OCI-LY1 (cell line): ENCODE measurements at regions not wholly inside any gene's neighbourhood (a gene's known extent, or its start where the extent isn't known, plus 50 kb on each side); places are given as distances from the start of the nearest gene placed in this dataset.

Experiments used
- H2AFZ ChIP-seq: fragments of 200-600 bp; sonication (generic), shearing (Covaris generic); 2 replicates; pipeline ENCODE4 v1.6.0; 2014; ENCODE audit warnings: antibody characterized with exemption, mild to moderate bottlenecking, low read length
- H3F3A ChIP-seq: fragments of 200-600 bp; sonication (generic), shearing (Covaris generic); 2 replicates; pipeline ENCODE4 v1.6.0; 2014; ENCODE audit warnings: mild to moderate bottlenecking, antibody characterized with exemption, low read length, moderate library complexity; ENCODE audit not compliant: insufficient read depth
- H3K27ac ChIP-seq: fragments of 200-600 bp; sonication (generic); 2 replicates; pipeline ENCODE4 v1.5.1; 2014; ENCODE audit warnings: low read length, mixed run types, mild to moderate bottlenecking, low read depth; ENCODE audit not compliant: poor library complexity, severe bottlenecking
- H3K27me3 ChIP-seq: fragments of 200-600 bp; sonication (generic); 2 replicates; pipeline ENCODE4 v1.6.0; 2014; ENCODE audit warnings: antibody characterized with exemption, mild to moderate bottlenecking, low read length, moderate library complexity; ENCODE audit not compliant: insufficient read depth
- H3K36me3 ChIP-seq: fragments of 200-600 bp; sonication (generic); 2 replicates; pipeline ENCODE4 v1.6.1; 2014; ENCODE audit warnings: mild to moderate bottlenecking, antibody characterized with exemption, low read length, moderate library complexity, mixed read lengths; ENCODE audit not compliant: insufficient read depth
- H3K4me1 ChIP-seq: fragments of 200-600 bp; sonication (generic); 2 replicates; pipeline ENCODE4 v1.5.1; 2014; ENCODE audit warnings: mild to moderate bottlenecking, low read length, moderate library complexity; ENCODE audit not compliant: insufficient read depth, severe bottlenecking
- H3K4me2 ChIP-seq: fragments of 200-600 bp; sonication (generic), shearing (Covaris generic); 2 replicates; pipeline ENCODE4 v1.6.1; 2014; ENCODE audit warnings: low read length
- H3K4me3 ChIP-seq: fragments of 200-600 bp; sonication (generic); 2 replicates; pipeline ENCODE4 v1.5.1; 2014; ENCODE audit warnings: low read length, low read depth, mild to moderate bottlenecking, mixed read lengths; ENCODE audit not compliant: poor library complexity, severe bottlenecking
- H3K79me2 ChIP-seq: fragments of 200-600 bp; shearing (Covaris generic); 2 replicates; pipeline ENCODE4 v1.6.1; 2016; ENCODE audit warnings: mixed run types, low read length, mixed read lengths; ENCODE audit not compliant: insufficient read depth
- H3K9ac ChIP-seq: fragments of 200-600 bp; sonication (generic), shearing (Covaris generic); 2 replicates; pipeline ENCODE4 v1.6.1; 2014; ENCODE audit warnings: mild to moderate bottlenecking, low read length, mixed read lengths
- H3K9me2 ChIP-seq: fragments of 200-600 bp; sonication (generic), shearing (Covaris generic); 2 replicates; pipeline ENCODE4 v1.6.1; 2014; ENCODE audit warnings: low read depth, mild to moderate bottlenecking, low read length, mixed read lengths
- H3K9me3 ChIP-seq: fragments of 200-600 bp; shearing (Covaris generic); 2 replicates; pipeline ENCODE4 v1.6.1; 2014; ENCODE audit warnings: low read length, mixed read lengths
- H4K20me1 ChIP-seq: fragments of 200-600 bp; sonication (generic), shearing (Covaris generic); 2 replicates; pipeline ENCODE4 v1.6.0; 2016; ENCODE audit warnings: mild to moderate bottlenecking, low read length; ENCODE audit not compliant: insufficient read depth
- CTCF ChIP-seq: fragments of 200-600 bp; sonication (generic), shearing (Covaris generic); IDR thresholded peaks from 2 replicates; pipeline ENCODE4 v1.5.1; 2017; ENCODE audit warnings: mild to moderate bottlenecking, antibody characterized with exemption, low read length, moderate library complexity, mixed read lengths
- EZH2 ChIP-seq: fragments of 200-600 bp; sonication (generic), shearing (Covaris generic); IDR thresholded peaks from 2 replicates; pipeline ENCODE4 v1.8.0; 2017; ENCODE audit warnings: borderline replicate concordance, mixed run types, mild to moderate bottlenecking, antibody characterized with exemption, low read length, moderate library complexity, mixed read lengths

GRCh38 chr14:62432955-62433354 lies 612.3 kb downstream of the KCNH5 start:
- TF ChIP-seq CTCF: no peak
- no peak for TF ChIP-seq EZH2
- H3K4me2 ChIP-seq: no peak overlapping the region
- no peak overlapping the region for H2AFZ ChIP-seq
- peaks cover 3% of the 10 kb centered on the region; the same call in 1 of the 2 replicates for H3K9me3 ChIP-seq
- H3K79me2 ChIP-seq: no peaks in the 10 kb centered on the region
- H3K27ac ChIP-seq: no peak overlapping the region
- H3K9ac ChIP-seq: no peak overlapping the region
- no peaks in the 10 kb centered on the region for H4K20me1 ChIP-seq
- no peaks in the 10 kb centered on the region for H3F3A ChIP-seq
- H3K4me1 ChIP-seq: no peaks in the 10 kb centered on the region
- H3K9me2 ChIP-seq: no peaks in the 10 kb centered on the region
- no peaks in the 10 kb centered on the region for H3K27me3 ChIP-seq
- no peaks in the 10 kb centered on the region for H3K36me3 ChIP-seq
- H3K4me3 ChIP-seq: no peak overlapping the region

GRCh38 chr14:62436261-62436660 lies 609.0 kb downstream of the KCNH5 start:
- no peak overlapping the region for H3K27ac ChIP-seq
- TF ChIP-seq CTCF (no peak), EZH2 (no peak)
- H3K9ac ChIP-seq: no peak overlapping the region
- peaks cover 3% of the 10 kb centered on the region; the same call in 1 of the 2 replicates for H3K9me3 ChIP-seq
- no peaks in the 10 kb centered on the region for H3K4me1 ChIP-seq
- H2AFZ ChIP-seq: no peak overlapping the region
- no peaks in the 10 kb centered on the region for H3K36me3 ChIP-seq
- H4K20me1 ChIP-seq: no peaks in the 10 kb centered on the region
- H3K4me2 ChIP-seq: no peak overlapping the region
- H3K4me3 ChIP-seq: no peak overlapping the region
- no peaks in the 10 kb centered on the region for H3F3A ChIP-seq
- H3K79me2 ChIP-seq: no peaks in the 10 kb centered on the region
- no peaks in the 10 kb centered on the region for H3K9me2 ChIP-seq
- H3K27me3 ChIP-seq: no peaks in the 10 kb centered on the region

GRCh38 chr14:62439210-62439609 lies 606.0 kb downstream of the KCNH5 start:
- Histone ChIP-seq H3K9me2 (no peaks in the 10 kb centered on the region), H3K4me3 (no peak overlapping the region), H3K27ac (no peak overlapping the region), H4K20me1 (no peaks in the 10 kb centered on the region), H3K9me3 (no peaks in the 10 kb centered on the region), H3F3A (no peaks in the 10 kb centered on the region), H2AFZ (no peak overlapping the region), H3K79me2 (no peaks in the 10 kb centered on the region), H3K9ac (no peak overlapping the region), H3K36me3 (no peaks in the 10 kb centered on the region), H3K4me1 (no peaks in the 10 kb centered on the region), H3K27me3 (no peaks in the 10 kb centered on the region), H3K4me2 (no peak overlapping the region)
- TF ChIP-seq EZH2 (no peak), CTCF (no peak)
